DND-41 (cell line): ENCODE measurements at regions not wholly inside any gene's neighbourhood (a gene's known extent, or its start where the extent isn't known, plus 50 kb on each side); places are given as distances from the start of the nearest gene placed in this dataset.

ENCODE experiments used
- CTCF ChIP-seq: IDR thresholded peaks from 2 replicates; pipeline ENCODE4 v1.5.1; 2012; ENCODE audit warnings: borderline replicate concordance, low read length, moderate library complexity, mild to moderate bottlenecking; ENCODE audit not compliant: poor library complexity, severe bottlenecking; ENCODE audit errors: extremely low read depth
- EZH2 ChIP-seq: IDR thresholded peaks from 3 replicates; pipeline ENCODE4 v1.6.1; 2012; ENCODE audit warnings: borderline replicate concordance, low read depth, mild to moderate bottlenecking, moderate library complexity, low read length, inconsistent platforms; ENCODE audit not compliant: severe bottlenecking

GRCh38 chr15:23797747-23798446, 110.8 kb upstream of the NDN start:
- TF ChIP-seq CTCF (no peak), EZH2 (no peak)
